ENCODE measurements at regions not wholly inside any gene's neighbourhood (a gene's known extent, or its start where the extent isn't known, plus 50 kb on each side); places are given as distances from the start of the nearest gene placed in this dataset.

GRCh38 chr5:135234242-135234641 lies 164.8 kb downstream of the MACROH2A1 start:
- no peak for DNase-seq

GRCh38 chr5:135233477-135233876 lies 165.6 kb downstream of the MACROH2A1 start:
- DNase-seq: no peak

GRCh38 chr5:135232958-135233357 lies 166.1 kb downstream of the MACROH2A1 start:
- DNase-seq: no peak

- DNase-seq: no peak
Observed at GRCh38 chr5:135231289-135231688, 167.7 kb downstream of the MACROH2A1 start.

- DNase-seq: no peak
Observed at GRCh38 chr5:135230251-135230925, 168.6 kb downstream of the MACROH2A1 start.

- no peak for DNase-seq
Observed at GRCh38 chr5:135229679-135230132, 169.3 kb downstream of the MACROH2A1 start.

- no peak for DNase-seq
Observed at GRCh38 chr5:135229122-135229521, 169.9 kb downstream of the MACROH2A1 start.

- DNase-seq: no peak
Observed at GRCh38 chr5:135228222-135228621, 170.8 kb downstream of the MACROH2A1 start.

- DNase-seq: no peak
Observed at GRCh38 chr5:135227064-135228022, 171.7 kb downstream of the MACROH2A1 start.

GRCh38 chr5:135225856-135226560 lies 173.0 kb downstream of the MACROH2A1 start:
- no peak for DNase-seq

- no peak for DNase-seq
Observed at GRCh38 chr5:135223891-135224625, 175.0 kb downstream of the MACROH2A1 start.

GRCh38 chr5:135223404-135223803 lies 175.6 kb downstream of the MACROH2A1 start:
- no peak for DNase-seq

- no peak for DNase-seq
Observed at GRCh38 chr5:135222771-135223170, 176.3 kb downstream of the MACROH2A1 start.

GRCh38 chr5:135222171-135222681 lies 176.8 kb downstream of the MACROH2A1 start:
- no peak for DNase-seq

- DNase-seq: no peak
Observed at GRCh38 chr5:135221696-135222095, 177.3 kb downstream of the MACROH2A1 start.

- no peak for DNase-seq
Observed at GRCh38 chr5:135221187-135221473, 177.9 kb downstream of the MACROH2A1 start.

GRCh38 chr5:135220394-135221186 lies 178.4 kb downstream of the MACROH2A1 start:
- no peak for DNase-seq

GRCh38 chr5:135219868-135220267 lies 179.2 kb downstream of the MACROH2A1 start:
- no peak for DNase-seq

- no peak for DNase-seq
Observed at GRCh38 chr5:135218790-135219568, 180.1 kb downstream of the MACROH2A1 start.

- DNase-seq: no peak
Observed at GRCh38 chr5:135218486-135218755, 180.6 kb downstream of the MACROH2A1 start.

All from CD4-positive, alpha-beta T cell treated with Interleukin-21 for 1 hour (primary cell).